ENCODE measurements at regions not wholly inside any gene's neighbourhood (a gene's known extent, or its start where the extent isn't known, plus 50 kb on each side); places are given as distances from the start of the nearest gene placed in this dataset.

GRCh38 chr1:83606416-83606955 is 392.4 kb downstream of the TTLL7 start:
- TF ChIP-seq POLR2AphosphoS5 (IDR thresholded peaks at IDR 0.05; ENCODE audit: borderline replicate concordance, low read depth, low read length) (no peak), FOXP2 (optimal IDR thresholded peaks at IDR 0.05; ENCODE audit: control extremely low read depth, extremely low read length, insufficient read depth) (no peak), EZH2 (IDR thresholded peaks at IDR 0.05) (no peak)
- no peak overlapping the region for H3K9ac ChIP-seq (ENCODE audit: insufficient read length)
- no peaks in the 10 kb centered on the region for H3K36me3 ChIP-seq (ENCODE audit: insufficient read depth, low read length)
- DNase-seq (ENCODE audit: low read depth, low spot score): no peak
- no peak overlapping the region for H3K4me3 ChIP-seq
- peaks cover 4% of the 10 kb centered on the region; the same call in 1 of the 2 replicates for H3K9me3 ChIP-seq (ENCODE audit: low read depth, low read length)
- no peak overlapping the region for H3K27ac ChIP-seq

GRCh38 chr1:83596331-83596730 is 402.6 kb downstream of the TTLL7 start:
- H3K4me3 ChIP-seq: no peak overlapping the region
- TF ChIP-seq POLR2AphosphoS5 (IDR thresholded peaks at IDR 0.05; ENCODE audit: borderline replicate concordance, low read depth, low read length) (no peak), FOXP2 (optimal IDR thresholded peaks at IDR 0.05; ENCODE audit: control extremely low read depth, extremely low read length, insufficient read depth) (no peak), EZH2 (IDR thresholded peaks at IDR 0.05) (no peak)
- DNase-seq (ENCODE audit: low read depth, low spot score): no peak
- H3K9me3 ChIP-seq (ENCODE audit: low read depth, low read length): no peaks in the 10 kb centered on the region
- H3K27ac ChIP-seq: no peak overlapping the region
- H3K9ac ChIP-seq (ENCODE audit: insufficient read length): no peak overlapping the region
- no peaks in the 10 kb centered on the region for H3K36me3 ChIP-seq (ENCODE audit: insufficient read depth, low read length)

GRCh38 chr1:83593073-83593472 is 405.9 kb downstream of the TTLL7 start:
- H3K27ac ChIP-seq: no peak overlapping the region
- no peak for DNase-seq (ENCODE audit: low read depth, low spot score)
- no peak overlapping the region for H3K9ac ChIP-seq (ENCODE audit: insufficient read length)
- TF ChIP-seq POLR2AphosphoS5 (IDR thresholded peaks at IDR 0.05; ENCODE audit: borderline replicate concordance, low read depth, low read length): no peak
- no peak for TF ChIP-seq FOXP2 (optimal IDR thresholded peaks at IDR 0.05; ENCODE audit: control extremely low read depth, extremely low read length, insufficient read depth)
- no peak for TF ChIP-seq EZH2 (IDR thresholded peaks at IDR 0.05)
- H3K4me3 ChIP-seq: no peak overlapping the region
- no peaks in the 10 kb centered on the region for H3K36me3 ChIP-seq (ENCODE audit: insufficient read depth, low read length)
- no peaks in the 10 kb centered on the region for H3K9me3 ChIP-seq (ENCODE audit: low read depth, low read length)

- Histone ChIP-seq H3K36me3 (ENCODE audit: insufficient read depth, low read length) (no peaks in the 10 kb centered on the region), H3K9ac (ENCODE audit: insufficient read length) (no peak overlapping the region), H3K9me3 (ENCODE audit: low read depth, low read length) (no peaks in the 10 kb centered on the region), H3K27ac (no peak overlapping the region), H3K4me3 (no peak overlapping the region)
- no peak for TF ChIP-seq POLR2AphosphoS5 (IDR thresholded peaks at IDR 0.05; ENCODE audit: borderline replicate concordance, low read depth, low read length)
- TF ChIP-seq EZH2 (IDR thresholded peaks at IDR 0.05): no peak
- no peak for TF ChIP-seq FOXP2 (optimal IDR thresholded peaks at IDR 0.05; ENCODE audit: control extremely low read depth, extremely low read length, insufficient read depth)
- DNase-seq (ENCODE audit: low read depth, low spot score): no peak
Observed at GRCh38 chr1:83588140-83588539, 410.8 kb downstream of the TTLL7 start.

GRCh38 chr1:83583351-83584014 is 415.4 kb downstream of the TTLL7 start:
- no peak for DNase-seq (ENCODE audit: low read depth, low spot score)
- no peak for TF ChIP-seq FOXP2 (optimal IDR thresholded peaks at IDR 0.05; ENCODE audit: control extremely low read depth, extremely low read length, insufficient read depth)
- no peak for TF ChIP-seq EZH2 (IDR thresholded peaks at IDR 0.05)
- TF ChIP-seq POLR2AphosphoS5 (IDR thresholded peaks at IDR 0.05; ENCODE audit: borderline replicate concordance, low read depth, low read length): no peak
- no peak overlapping the region for H3K27ac ChIP-seq
- no peaks in the 10 kb centered on the region for H3K36me3 ChIP-seq (ENCODE audit: insufficient read depth, low read length)
- H3K4me3 ChIP-seq: no peak overlapping the region
- no peaks in the 10 kb centered on the region for H3K9me3 ChIP-seq (ENCODE audit: low read depth, low read length)
- no peak overlapping the region for H3K9ac ChIP-seq (ENCODE audit: insufficient read length)

- H3K27ac ChIP-seq: no peak overlapping the region
- no peaks in the 10 kb centered on the region for H3K9me3 ChIP-seq (ENCODE audit: low read depth, low read length)
- H3K36me3 ChIP-seq (ENCODE audit: insufficient read depth, low read length): no peaks in the 10 kb centered on the region
- H3K9ac ChIP-seq (ENCODE audit: insufficient read length): no peak overlapping the region
- no peak for TF ChIP-seq FOXP2 (optimal IDR thresholded peaks at IDR 0.05; ENCODE audit: control extremely low read depth, extremely low read length, insufficient read depth)
- no peak for TF ChIP-seq EZH2 (IDR thresholded peaks at IDR 0.05)
- no peak for TF ChIP-seq POLR2AphosphoS5 (IDR thresholded peaks at IDR 0.05; ENCODE audit: borderline replicate concordance, low read depth, low read length)
- no peak for DNase-seq (ENCODE audit: low read depth, low spot score)
- H3K4me3 ChIP-seq: no peak overlapping the region
Observed at GRCh38 chr1:83581747-83582146, 417.2 kb downstream of the TTLL7 start.

GRCh38 chr1:83574791-83575190 is 424.1 kb downstream of the TTLL7 start:
- Histone ChIP-seq H3K9me3 (ENCODE audit: low read depth, low read length) (no peaks in the 10 kb centered on the region), H3K9ac (ENCODE audit: insufficient read length) (no peak overlapping the region), H3K4me3 (no peak overlapping the region), H3K27ac (no peak overlapping the region), H3K36me3 (ENCODE audit: insufficient read depth, low read length) (no peaks in the 10 kb centered on the region)
- DNase-seq (ENCODE audit: low read depth, low spot score): no peak
- TF ChIP-seq FOXP2 (optimal IDR thresholded peaks at IDR 0.05; ENCODE audit: control extremely low read depth, extremely low read length, insufficient read depth) (no peak), POLR2AphosphoS5 (IDR thresholded peaks at IDR 0.05; ENCODE audit: borderline replicate concordance, low read depth, low read length) (no peak), EZH2 (IDR thresholded peaks at IDR 0.05) (no peak)

- no peak overlapping the region for H3K9ac ChIP-seq (ENCODE audit: insufficient read length)
- no peak for DNase-seq (ENCODE audit: low read depth, low spot score)
- TF ChIP-seq POLR2AphosphoS5 (IDR thresholded peaks at IDR 0.05; ENCODE audit: borderline replicate concordance, low read depth, low read length) (no peak), FOXP2 (optimal IDR thresholded peaks at IDR 0.05; ENCODE audit: control extremely low read depth, extremely low read length, insufficient read depth) (no peak), EZH2 (IDR thresholded peaks at IDR 0.05) (no peak)
- no peaks in the 10 kb centered on the region for H3K9me3 ChIP-seq (ENCODE audit: low read depth, low read length)
- no peaks in the 10 kb centered on the region for H3K36me3 ChIP-seq (ENCODE audit: insufficient read depth, low read length)
- H3K4me3 ChIP-seq: no peak overlapping the region
- no peak overlapping the region for H3K27ac ChIP-seq
Observed at GRCh38 chr1:83573776-83574175, 425.2 kb downstream of the TTLL7 start.

All from SK-N-MC (cell line).